Caco-2 (cell line): ENCODE measurements at regions not wholly inside any gene's neighbourhood (a gene's known extent, or its start where the extent isn't known, plus 50 kb on each side); places are given as distances from the start of the nearest gene placed in this dataset.

Experiments used
- BruUV-seq: library from RNA; stranded (reverse); fragments of 400-500 nt; replicated peaks from 2 replicates; lab custom pipeline; 2021; lab: Mats Ljungman, UMichigan
- CTCF ChIA-PET: fragments of 300-600 bp; sonication (Branson Sonifier 250); formaldehyde crosslinking; loops from one replicate; lab custom pipeline; 2022; ENCODE audit warnings: antibody characterized with exemption; lab: Charles Lee
- POLR2A ChIA-PET: fragments of 300-600 bp; sonication (Branson Sonifier 250); formaldehyde crosslinking; loops from one replicate; lab custom pipeline; 2022; ENCODE audit warnings: antibody characterized with exemption; lab: Charles Lee
- DNase-seq, 2 experiments: peaks; one replicate each; pipeline versions ENCODE4 v3.0.0 to v3.0.0-alpha.2; 2020 to 2022
- H3K27me3 ChIP-seq: replicated peaks from 2 replicates; pipeline ENCODE4 v1.6.0; 2011; ENCODE audit warnings: low read length; ENCODE audit not compliant: control insufficient read depth, insufficient read depth
- H3K36me3 ChIP-seq: 2 replicates; pipeline ENCODE4 v1.5.1; 2011; ENCODE audit warnings: low read length; ENCODE audit not compliant: control insufficient read depth, insufficient read depth
- H3K4me1 ChIP-seq: fragments of 250-450 bp; sonication (Bioruptor Pico); 2 replicates; pipeline ENCODE4 v1.5.1; 2020; ENCODE audit warnings: mild to moderate bottlenecking
- H3K4me3 ChIP-seq: 2 replicates; pipeline ENCODE4 v1.5.1; 2011; ENCODE audit warnings: low read depth, mild to moderate bottlenecking, control low read depth, low read length
- H3K9me3 ChIP-seq: fragments of 250-450 bp; sonication (Bioruptor Pico); 2 replicates; pipeline ENCODE4 v1.5.1; 2020; ENCODE audit warnings: mild to moderate bottlenecking, moderate library complexity
- H3K27ac Mint-ChIP-seq: one replicate; pipeline ENCODE4 v1.8.0; 2022; ENCODE audit warnings: mixed read lengths; ENCODE audit not compliant: unreplicated experiment
- H3K27me3 Mint-ChIP-seq: one replicate; pipeline ENCODE4 v1.8.0; 2022; ENCODE audit warnings: mixed read lengths; ENCODE audit not compliant: insufficient read depth, unreplicated experiment
- H3K36me3 Mint-ChIP-seq: one replicate; pipeline ENCODE4 v1.8.0; 2022; ENCODE audit warnings: mild to moderate bottlenecking, mixed read lengths; ENCODE audit not compliant: insufficient read depth, unreplicated experiment
- H3K4me1 Mint-ChIP-seq: one replicate; pipeline ENCODE4 v1.8.0; 2022; ENCODE audit warnings: low read depth, mixed read lengths; ENCODE audit not compliant: unreplicated experiment
- H3K4me3 Mint-ChIP-seq: one replicate; pipeline ENCODE4 v1.8.0; 2022; ENCODE audit warnings: mild to moderate bottlenecking, moderate library complexity, mixed read lengths; ENCODE audit not compliant: unreplicated experiment
- H3K9me3 Mint-ChIP-seq: one replicate; pipeline ENCODE4 v1.8.0; 2022; ENCODE audit warnings: mixed read lengths; ENCODE audit not compliant: unreplicated experiment
- intact Hi-C: fragments of 100-400 bp; cut with micrococcal nuclease; formaldehyde crosslinking; loops from one replicate; pipeline ENCODE4 v1.10.0; 2022; ENCODE audit not compliant: unreplicated experiment
- TF ChIP-seq, protein P1 (sequence below), 2 experiments: fragments of 200-600 bp in 1 of 2; IDR thresholded peaks; 1 replicate in 1 of 2; 2 replicates in 1 of 2; pipeline versions ENCODE4 v1.5.1 to v1.8.0; 2011 to 2022; ENCODE audit warnings: antibody characterized with exemption in 1 of 2, control low read depth in 1 of 2, inconsistent platforms in 1 of 2, low read depth in 1 of 2, low read length in 1 of 2, mild to moderate bottlenecking in 1 of 2, moderate library complexity in 1 of 2; ENCODE audit not compliant: insufficient read depth in 1 of 2, severe bottlenecking in 1 of 2, unreplicated experiment in 1 of 2

DNA sequence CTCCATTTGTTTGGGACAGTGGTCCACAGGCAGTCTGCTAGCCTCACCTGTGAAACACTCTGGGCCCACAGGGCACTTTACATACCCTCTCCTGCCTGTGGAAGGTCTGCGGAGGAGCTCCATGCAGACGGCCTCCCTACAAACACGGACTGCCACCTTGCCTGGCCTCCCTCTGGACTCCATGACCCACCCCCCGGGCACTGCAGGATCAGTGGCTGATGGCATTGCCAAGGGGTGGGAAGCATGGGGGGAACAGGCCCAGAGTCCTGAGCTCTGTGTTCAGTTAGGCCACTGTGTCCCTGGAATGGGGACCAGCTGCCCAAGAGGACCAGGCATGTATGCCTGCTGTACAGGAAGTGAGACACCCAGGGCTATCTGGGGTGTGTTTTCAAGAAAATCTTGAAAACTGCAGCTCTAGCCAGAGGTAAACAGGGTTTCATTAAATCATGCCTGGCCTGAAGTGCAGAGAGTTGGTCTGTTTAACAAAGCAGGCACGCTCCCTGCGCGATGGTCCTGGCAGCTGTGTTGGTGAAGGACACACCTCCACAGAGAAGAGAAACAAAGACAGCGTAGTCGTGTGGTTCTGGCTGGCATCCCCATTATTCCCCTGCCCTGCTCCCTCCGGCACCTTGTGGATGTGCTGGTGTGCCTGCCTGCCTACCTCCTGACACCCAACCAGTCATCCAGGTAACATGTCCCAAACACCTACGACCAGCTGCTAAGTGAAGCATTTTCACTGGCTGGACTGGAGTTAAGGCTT is 470.8 kb upstream of the ZMIZ1 start:
- TF ChIP-seq, protein P1, sequence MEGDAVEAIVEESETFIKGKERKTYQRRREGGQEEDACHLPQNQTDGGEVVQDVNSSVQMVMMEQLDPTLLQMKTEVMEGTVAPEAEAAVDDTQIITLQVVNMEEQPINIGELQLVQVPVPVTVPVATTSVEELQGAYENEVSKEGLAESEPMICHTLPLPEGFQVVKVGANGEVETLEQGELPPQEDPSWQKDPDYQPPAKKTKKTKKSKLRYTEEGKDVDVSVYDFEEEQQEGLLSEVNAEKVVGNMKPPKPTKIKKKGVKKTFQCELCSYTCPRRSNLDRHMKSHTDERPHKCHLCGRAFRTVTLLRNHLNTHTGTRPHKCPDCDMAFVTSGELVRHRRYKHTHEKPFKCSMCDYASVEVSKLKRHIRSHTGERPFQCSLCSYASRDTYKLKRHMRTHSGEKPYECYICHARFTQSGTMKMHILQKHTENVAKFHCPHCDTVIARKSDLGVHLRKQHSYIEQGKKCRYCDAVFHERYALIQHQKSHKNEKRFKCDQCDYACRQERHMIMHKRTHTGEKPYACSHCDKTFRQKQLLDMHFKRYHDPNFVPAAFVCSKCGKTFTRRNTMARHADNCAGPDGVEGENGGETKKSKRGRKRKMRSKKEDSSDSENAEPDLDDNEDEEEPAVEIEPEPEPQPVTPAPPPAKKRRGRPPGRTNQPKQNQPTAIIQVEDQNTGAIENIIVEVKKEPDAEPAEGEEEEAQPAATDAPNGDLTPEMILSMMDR (IDR thresholded peaks at IDR 0.05; ENCODE audit: insufficient read depth in 1 of 2, low read depth in 1 of 2, low read length in 1 of 2, severe bottlenecking in 1 of 2, unreplicated experiment in 1 of 2): no peak
- Histone ChIP-seq H3K4me3 (no peak overlapping the region), H3K4me1 (no peaks in the 10 kb centered on the region), H3K9me3 (no peaks in the 10 kb centered on the region), H3K27me3 (no peaks in the 10 kb centered on the region), H3K36me3 (no peaks in the 10 kb centered on the region)
- H3K27me3 Mint-ChIP-seq: no peaks in the 10 kb centered on the region
- no peak overlapping the region for H3K4me3 Mint-ChIP-seq
- BruUV-seq: no TSS peak
- no peaks in the 10 kb centered on the region for H3K4me1 Mint-ChIP-seq
- H3K27ac Mint-ChIP-seq: no peak overlapping the region
- no peaks in the 10 kb centered on the region for H3K9me3 Mint-ChIP-seq
- intact Hi-C loops: no loop called here
- no peaks in the 10 kb centered on the region for H3K36me3 Mint-ChIP-seq
- DNase-seq: no peak
- ChIA-PET POLR2A (no interaction called here), CTCF (interaction anchor here (1.3 kb wide), 1 partner anchor 377 kb away, joined by 3 read pairs; no protein-coding TSS in a partner anchor)

DNA sequence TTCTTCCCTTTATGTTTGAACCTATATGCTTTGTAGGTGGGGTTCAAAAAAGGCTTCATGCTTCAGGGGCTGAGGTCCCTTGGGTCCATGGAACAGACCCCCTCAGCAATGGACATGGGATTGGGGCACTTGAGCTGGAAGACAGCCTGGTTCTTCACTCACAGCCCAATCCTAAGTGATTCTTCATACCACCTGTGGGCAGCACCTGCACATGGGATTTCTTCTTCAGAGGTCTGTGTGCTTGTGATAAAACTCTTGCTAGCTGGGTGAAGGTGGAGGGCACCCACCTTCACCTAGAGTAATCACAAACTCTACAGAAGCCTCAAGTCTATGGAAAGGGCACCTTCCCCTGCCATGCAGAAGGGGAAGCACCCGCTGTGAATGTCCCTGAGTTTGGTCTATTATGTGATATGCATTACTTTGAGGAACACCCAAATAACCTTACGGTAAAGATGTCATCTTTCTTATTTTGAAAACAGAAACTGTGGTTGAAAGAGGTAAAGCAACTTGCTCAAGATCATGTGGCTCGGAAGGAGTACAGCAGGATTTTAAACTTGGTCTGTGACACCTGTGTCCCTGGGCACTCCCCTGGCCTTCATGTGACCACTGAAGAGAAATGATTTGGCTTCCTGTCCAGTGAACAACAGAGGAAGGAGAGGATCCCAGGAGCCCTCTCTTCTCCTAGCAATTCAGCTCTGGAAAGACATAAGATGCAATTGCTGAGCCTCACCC is 469.5 kb upstream of the ZMIZ1 start:
- H3K4me3 ChIP-seq: no peak overlapping the region
- H3K36me3 ChIP-seq: no peaks in the 10 kb centered on the region
- TF ChIP-seq, protein P1 (IDR thresholded peaks at IDR 0.05; ENCODE audit: insufficient read depth in 1 of 2, low read depth in 1 of 2, low read length in 1 of 2, severe bottlenecking in 1 of 2, unreplicated experiment in 1 of 2): no peak
- BruUV-seq: no TSS peak
- Mint-ChIP-seq H3K27me3 (no peaks in the 10 kb centered on the region), H3K27ac (no peak overlapping the region), H3K4me1 (no peaks in the 10 kb centered on the region), H3K4me3 (no peak overlapping the region), H3K9me3 (no peaks in the 10 kb centered on the region), H3K36me3 (no peaks in the 10 kb centered on the region)
- intact Hi-C loops: no loop called here
- ChIA-PET POLR2A (no interaction called here), CTCF (interaction anchor here (1.3 kb wide), 1 partner anchor 375 kb away, joined by 3 read pairs; no protein-coding TSS in a partner anchor)
- H3K9me3 ChIP-seq: no peaks in the 10 kb centered on the region
- DNase-seq: no peak
- no peaks in the 10 kb centered on the region for H3K4me1 ChIP-seq
- no peaks in the 10 kb centered on the region for H3K27me3 ChIP-seq

DNA sequence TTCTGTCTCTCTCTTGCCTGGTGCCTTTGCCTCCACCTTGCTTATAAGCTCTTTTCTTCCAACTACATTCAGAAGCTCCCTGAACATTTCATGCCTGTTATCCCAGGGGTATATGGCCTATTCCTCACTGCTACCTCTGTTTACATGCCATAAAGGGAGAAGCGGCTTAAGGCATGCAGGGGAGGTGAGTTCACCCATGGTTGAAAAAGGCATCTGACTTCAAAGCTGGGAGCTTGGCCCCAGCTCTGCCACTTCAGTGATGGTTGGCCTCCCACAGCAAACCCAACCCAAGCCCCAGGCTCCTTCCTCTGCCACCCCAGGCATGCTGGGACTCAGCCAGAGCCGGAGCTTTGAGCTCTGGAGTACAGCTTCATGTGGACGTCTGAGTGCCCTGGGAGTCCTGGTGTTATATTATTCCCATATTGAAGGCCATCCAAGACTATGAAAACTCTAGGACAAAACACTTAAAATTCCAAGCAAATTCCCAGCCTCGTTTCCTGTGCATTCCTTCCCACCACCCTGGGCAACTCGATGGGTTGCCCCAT is 468.6 kb upstream of the ZMIZ1 start:
- Mint-ChIP-seq H3K4me1 (no peaks in the 10 kb centered on the region), H3K9me3 (no peaks in the 10 kb centered on the region), H3K27me3 (no peaks in the 10 kb centered on the region), H3K27ac (no peak overlapping the region), H3K36me3 (no peaks in the 10 kb centered on the region), H3K4me3 (no peak overlapping the region)
- no peaks in the 10 kb centered on the region for H3K4me1 ChIP-seq
- no peaks in the 10 kb centered on the region for H3K27me3 ChIP-seq
- intact Hi-C loops: no loop called here
- no peak for DNase-seq
- TF ChIP-seq, protein P1 (IDR thresholded peaks at IDR 0.05; ENCODE audit: insufficient read depth in 1 of 2, low read depth in 1 of 2, low read length in 1 of 2, severe bottlenecking in 1 of 2, unreplicated experiment in 1 of 2): no peak
- ChIA-PET POLR2A (no interaction called here), CTCF (interaction anchor here (0.6 kb wide), 1 partner anchor 595 kb away, joined by 3 read pairs; no protein-coding TSS in a partner anchor)
- H3K36me3 ChIP-seq: no peaks in the 10 kb centered on the region
- H3K9me3 ChIP-seq: no peaks in the 10 kb centered on the region
- no TSS peak for BruUV-seq
- no peak overlapping the region for H3K4me3 ChIP-seq
